CD4-positive, alpha-beta T cell treated with Interleukin-10 for 1 hour (primary cell): ENCODE measurements at regions not wholly inside any gene's neighbourhood (a gene's known extent, or its start where the extent isn't known, plus 50 kb on each side); places are given as distances from the start of the nearest gene placed in this dataset.

Experiments used
- DNase-seq: peaks from one replicate; pipeline ENCODE4 v3.0.0-alpha.2; 2020

DNA sequence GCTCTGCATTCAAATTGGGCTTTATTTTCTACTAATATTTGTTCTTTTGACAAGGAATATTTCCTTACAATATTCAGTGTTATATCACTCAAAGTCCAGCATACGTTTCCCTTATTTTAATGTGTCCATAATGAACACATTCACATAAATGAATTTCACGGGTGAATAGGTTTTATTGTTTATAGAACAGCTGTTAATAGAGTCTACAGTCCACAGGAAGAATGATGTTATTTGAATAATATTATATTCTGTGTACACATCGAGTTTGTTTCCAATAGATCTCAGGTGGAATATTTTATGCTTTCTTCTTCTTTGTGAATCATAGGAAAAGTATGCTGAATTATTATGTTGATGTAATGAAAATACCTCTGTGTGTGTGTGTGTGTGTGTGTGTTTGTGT, 582.4 kb downstream of the CDH26 start:
- DNase-seq: no peak

DNA sequence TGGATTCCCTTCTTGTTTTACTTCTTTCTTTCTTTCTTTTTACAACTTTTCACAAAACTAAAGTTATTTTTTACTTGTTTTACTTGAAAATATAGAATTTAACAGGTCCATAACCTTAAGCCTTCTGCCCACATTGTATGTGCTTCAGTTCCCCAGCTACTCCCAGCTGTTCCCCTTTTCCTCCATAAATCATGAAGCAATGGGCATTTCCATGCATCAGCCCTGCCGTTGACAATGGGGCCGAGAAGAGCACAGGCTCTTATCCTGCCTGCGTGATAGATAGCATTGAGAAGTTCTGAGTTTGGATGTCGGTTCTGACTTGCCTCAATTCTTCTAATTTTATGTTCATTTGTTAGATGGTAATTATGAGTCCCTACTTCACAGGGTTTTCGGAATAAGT, 583.8 kb downstream of the CDH26 start:
- no peak for DNase-seq

DNA sequence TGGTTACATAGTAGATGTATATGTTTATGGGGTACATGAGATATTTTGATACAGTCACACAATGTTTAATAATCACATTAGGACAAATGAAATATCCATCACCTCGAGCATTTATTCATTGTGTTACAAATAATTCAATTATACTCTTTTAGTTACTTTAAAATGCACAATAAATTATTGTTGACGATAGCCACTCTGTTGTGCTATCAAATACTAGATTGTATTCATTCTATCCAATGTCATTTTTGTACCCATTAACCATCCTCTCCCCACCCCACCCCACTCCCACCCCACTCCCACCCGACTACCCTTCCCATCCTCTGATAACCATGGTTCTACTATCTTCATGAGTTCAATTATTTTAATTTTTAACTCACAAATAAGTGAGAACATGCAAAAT, 585.4 kb downstream of the CDH26 start:
- no peak for DNase-seq

DNA sequence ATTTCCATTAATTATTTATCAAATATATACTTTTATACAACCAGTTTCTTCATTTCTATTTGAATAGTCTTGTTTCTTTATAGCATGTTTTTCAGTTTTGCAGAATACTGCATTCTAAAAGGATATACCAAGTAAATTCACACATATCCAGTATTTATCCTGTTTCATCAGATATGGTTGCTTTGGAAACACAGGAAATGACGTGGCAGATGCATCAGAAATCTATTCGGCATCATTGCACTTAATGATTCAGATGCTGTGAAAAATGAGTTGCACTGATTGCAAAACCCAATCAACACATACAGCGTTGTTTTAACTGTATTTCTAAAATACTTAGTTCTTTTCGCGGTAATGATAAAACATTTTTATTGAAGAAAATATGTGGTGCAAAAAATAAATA, 594.9 kb downstream of the CDH26 start:
- DNase-seq: no peak

DNA sequence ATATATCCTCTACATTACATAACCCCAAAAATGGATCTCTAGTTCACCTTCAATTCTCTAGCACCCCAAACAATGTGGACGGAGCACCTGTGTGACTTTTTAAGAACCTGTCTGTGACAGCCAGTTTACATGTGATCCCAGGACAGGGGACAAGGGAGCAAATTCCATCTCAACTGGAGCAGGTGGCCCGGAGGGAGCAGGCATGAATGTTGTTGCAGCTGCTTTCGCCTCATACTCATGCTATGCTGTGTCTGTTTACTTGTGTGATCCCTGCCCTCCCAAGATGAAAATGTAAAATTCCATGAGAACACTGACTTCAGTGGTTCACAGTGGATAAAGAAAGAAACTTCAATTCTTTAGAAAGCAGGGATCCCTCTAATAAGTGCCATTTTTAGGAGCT, 600.3 kb downstream of the CDH26 start:
- no peak for DNase-seq

DNA sequence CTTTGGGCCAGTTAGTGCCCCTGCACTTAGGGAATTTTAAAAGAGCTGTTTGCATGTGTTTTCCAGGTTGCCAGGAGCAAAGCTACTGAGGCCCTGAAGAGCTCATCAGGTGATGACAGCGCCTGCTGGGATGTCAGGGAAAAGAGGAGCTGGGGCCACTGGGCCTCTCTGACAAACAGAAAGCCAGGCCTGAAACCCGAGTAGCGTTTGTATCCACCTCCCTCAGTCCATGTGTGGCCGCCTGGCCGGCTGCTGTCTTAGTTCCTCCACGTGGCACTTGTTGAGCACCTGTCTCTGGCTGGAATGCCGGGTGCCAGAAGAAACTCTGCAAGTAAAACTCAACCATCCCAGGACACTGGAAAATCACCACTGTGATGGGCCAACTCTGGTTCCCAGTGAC, 601.2 kb downstream of the CDH26 start:
- DNase-seq: no peak

DNA sequence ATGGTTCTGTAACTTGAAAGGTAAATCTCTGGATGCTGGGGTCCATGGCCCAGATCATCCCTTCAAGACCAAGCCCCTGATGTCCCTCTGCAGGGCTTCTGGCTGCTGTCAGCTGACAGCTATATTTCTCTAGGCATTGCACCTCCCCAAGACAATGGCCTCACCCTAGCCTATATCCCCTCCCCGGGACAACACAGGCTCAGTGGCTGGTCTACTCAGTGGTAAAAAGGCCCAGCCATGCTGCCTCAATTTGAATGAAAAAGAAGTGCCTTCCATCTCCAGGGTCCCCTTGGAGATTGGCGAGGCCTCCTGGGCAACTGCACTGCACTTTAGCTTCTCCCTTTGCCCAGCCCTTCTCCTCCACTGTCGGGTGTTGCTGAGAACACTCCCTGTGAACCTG, 602.8 kb downstream of the CDH26 start:
- DNase-seq: no peak

DNA sequence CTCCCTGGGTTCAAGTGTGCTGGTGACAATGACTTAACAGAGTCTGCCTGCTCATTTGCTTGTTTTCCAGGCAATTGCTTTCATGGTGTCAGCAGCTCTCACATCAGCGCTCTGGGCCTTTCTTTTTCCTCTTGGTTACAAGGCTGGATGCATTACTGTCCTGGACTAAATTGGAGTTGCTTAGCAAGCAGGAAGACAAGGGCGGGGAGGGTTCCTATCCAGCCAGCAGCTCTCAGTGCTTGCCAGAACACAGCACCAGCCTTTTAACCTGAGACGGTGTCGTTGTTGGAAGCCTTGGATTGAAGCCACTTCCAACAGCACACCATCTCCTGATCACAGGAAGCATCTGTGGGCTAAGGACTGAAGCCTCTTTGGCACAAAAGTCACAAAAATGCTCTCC, 606.9 kb downstream of the CDH26 start:
- no peak for DNase-seq

DNA sequence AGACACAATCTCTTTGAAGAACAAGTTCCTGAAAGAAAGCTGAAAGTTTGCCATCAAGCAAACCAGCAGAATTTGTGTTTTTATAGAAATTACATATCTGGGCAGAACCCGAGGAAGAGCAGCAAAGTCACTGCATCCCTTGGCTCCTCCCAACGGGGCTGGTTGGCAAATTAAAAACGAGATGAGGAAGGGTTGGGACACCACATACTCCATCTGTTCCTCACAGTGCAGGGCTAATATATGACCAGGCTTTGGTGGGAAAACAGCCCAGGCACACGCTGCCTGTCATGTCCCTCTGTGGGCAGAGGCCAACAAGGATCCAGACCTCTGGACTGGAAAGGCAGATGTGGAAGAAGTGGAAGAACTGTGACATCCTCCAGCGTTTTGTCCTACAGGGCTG, 607.3 kb downstream of the CDH26 start:
- no peak for DNase-seq

DNA sequence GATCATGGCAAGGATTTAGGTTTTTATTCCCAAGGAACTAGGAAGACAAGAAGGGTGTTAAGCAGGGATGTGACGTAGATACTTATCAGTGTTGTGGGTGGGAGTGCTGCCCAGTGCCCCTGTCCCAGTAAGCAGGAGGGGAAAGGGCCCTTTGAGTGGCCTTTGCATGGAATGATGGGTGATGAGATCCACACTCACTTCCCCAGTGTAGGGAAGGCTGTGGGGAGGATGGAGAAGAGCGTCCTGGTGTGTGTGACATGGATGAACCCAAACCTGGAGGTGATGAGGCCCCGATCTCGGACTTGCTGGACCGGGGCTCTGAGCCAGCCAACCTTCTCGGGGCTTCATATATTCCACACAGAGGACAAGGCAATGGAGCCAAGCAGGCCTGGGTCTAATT, 610.9 kb downstream of the CDH26 start:
- no peak for DNase-seq

DNA sequence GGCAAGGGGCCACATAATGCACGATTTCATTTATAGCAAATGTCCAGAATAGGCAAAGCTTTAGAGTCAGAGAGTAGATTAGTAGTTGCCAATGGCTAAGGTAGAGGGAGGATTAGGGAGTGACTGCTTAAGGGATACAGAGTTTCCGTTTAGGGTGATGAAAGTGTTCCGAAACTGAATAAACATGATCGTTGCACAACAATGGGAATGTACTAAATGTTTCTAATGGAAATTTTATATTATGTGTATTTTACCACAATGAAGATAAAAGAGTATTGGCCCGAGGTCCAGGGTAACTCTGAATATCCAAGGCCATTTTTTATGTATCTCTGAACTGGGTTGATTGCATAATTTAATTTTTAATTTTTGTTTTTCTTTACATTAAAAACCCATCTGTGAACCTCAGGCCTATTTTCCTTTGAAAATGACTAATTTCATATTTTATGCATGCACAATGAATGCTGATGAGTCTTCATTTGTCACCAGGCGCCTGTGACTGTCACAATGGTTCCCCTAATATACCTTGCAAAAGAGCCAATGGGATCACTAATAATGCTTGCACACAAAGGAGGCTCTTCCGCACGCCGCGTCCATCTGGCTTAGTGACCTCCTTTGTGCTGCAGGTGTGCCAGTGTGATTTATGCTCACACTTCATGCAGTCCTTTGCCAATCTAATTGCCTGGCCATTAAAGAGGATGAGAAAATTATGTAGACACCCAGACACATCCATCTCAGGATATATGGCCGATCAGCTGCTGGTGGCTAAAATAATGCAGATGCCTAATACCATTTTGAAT, 612.5 kb downstream of the CDH26 start:
- DNase-seq: no peak

DNA sequence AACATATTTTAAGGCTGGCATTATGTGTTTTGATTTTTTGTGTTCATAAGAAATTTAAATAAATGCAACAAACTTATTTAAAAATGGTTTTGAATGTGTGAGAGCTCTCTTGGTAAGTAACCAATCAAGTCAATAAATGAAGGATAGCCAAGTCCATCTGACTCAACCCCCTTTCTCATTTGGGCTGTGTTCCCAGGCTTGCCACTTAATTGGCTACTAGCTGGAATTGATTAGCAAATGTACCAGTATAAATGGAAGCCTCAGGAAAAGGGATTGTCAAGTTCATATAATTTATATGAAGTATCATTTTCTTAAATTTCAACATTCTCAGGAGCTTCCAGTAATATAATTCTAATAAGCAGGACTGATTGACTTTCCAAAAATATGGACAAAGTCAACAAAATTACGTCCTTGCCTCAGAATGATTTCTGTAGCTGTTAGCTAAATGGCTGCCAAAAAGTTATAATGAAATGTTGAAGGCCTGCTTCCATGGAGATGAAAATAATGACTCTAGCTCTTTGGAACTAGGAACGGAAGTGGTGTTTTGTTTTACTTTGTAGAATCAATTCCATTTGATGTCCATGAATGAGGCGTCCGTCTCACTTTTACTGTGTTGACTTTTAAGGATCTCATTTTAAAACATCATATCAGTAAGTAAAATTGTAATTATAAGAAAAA, 614.9 kb downstream of the CDH26 start:
- DNase-seq: no peak

DNA sequence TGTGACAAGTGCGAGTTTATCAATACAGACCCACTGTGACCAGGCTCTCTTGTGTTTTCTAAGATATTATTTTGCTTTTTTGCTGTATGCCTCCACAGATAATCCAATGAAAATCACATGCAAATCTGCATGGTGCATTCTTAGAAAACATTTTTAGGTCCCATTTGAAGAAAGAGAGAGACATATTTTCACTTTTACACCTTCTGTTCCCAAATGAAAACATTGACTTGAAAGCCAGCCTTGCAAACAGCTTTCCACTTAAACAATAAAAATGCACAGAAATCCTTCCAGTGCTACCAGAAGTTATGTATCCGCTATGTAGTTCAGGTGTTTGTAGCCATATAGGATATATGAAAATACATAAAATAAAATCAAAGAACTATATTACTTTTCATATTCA, 618.0 kb downstream of the CDH26 start:
- DNase-seq: no peak

DNA sequence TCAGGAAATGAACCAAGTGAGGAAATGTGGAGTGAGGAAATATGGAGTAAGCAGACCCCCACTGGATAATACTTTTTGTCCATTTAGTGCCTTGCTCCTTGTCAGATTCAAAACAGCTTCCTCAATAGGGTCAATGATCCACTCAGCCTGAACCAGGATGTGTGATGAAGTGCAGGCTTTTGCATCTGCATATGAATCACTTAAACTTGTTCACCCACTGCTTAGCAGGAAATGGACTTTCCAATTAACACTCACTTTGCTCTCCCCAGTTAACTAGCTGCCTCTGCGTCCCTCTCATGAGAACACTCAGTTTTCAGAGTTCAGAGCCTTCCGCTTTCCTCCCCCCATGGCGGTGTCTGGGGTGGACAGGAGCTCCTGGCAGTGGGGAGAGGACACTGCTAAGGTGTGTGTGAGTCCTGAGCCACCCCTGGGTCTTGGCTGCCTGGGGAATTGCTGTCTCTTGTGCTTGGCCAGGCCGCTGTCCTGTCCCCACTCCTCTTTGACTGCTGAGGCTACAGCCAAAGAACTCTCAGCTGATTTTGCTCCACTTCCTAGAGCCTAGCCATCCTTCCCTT, 621.8 kb downstream of the CDH26 start:
- no peak for DNase-seq

DNA sequence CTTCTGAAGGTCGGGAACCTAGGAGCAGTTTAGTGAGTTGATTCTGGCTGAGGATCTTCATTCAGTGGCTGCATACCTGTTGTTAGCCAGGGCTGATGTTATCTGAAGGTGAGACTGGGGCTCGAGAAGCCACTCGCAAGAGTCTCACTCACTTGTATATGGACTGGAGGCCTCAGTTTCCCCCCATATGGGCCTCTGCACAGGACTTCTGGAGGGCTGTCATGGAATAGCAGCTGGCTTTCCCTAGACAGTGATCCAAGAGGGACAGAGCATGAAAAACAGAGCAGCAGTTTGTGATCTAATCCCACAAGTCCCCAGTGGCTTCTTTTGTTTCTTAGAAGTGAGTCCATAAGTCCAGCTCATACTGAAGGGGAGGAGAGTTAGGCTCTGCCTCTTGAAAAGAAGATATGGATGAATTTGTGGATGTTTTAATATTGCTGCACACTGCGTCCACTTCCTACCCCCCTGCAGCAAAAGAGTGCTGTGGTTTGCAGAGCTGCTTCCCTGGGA, 623.4 kb downstream of the CDH26 start:
- DNase-seq: no peak

DNA sequence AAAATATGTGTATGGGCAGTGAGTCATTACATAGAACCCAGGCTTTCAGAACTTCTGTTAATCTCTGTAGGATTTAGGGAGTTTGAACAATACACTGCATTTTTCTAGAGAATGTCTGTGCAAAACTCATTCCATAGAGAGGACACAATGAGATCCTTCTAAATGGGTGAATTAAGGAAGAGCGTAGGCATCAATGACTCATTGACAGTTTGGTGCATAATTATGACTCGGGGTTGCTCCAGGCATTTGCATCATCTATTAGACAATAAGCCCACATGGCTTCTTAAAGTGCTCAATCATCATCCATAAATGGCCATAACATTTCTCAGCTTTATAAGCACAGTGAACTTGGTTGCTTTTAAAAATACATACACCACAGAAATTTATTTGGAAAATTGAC, 625.5 kb downstream of the CDH26 start:
- DNase-seq: no peak

DNA sequence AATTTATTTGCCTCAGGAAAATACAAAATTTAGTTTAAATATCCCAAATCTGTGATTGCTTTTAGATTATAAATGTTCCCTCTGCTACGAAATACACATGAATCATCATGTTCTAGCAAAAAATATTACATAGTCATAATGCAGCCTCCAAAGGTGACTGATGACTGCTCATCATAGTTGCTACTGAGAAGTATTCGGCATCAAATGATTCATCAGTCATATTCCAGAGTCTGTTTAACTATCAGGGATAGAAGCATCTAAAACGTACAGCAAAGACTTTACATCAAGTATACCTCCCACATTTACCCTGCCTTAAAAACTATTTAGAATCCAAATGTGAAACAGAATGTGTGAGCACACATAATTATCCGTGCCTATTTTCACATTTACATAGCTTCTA, 626.0 kb downstream of the CDH26 start:
- no peak for DNase-seq

DNA sequence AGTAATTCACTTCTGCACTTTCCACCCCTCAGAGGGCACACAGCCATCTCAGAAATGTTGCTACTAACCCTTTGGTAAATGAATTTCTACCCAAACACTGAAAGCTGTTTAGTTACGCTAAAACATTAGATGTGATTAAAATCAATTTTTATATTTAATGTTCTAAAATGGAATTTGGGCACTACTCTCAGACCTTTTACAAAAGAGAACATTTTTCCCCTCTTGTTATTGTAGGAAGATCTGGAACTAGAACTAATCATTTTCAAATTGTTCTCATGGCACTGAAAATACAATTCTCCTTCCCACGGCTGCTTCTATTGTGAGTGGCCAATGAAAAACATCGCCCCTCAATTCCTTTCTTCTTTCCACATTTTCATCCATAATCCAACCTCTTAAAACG, 627.4 kb downstream of the CDH26 start:
- DNase-seq: no peak

DNA sequence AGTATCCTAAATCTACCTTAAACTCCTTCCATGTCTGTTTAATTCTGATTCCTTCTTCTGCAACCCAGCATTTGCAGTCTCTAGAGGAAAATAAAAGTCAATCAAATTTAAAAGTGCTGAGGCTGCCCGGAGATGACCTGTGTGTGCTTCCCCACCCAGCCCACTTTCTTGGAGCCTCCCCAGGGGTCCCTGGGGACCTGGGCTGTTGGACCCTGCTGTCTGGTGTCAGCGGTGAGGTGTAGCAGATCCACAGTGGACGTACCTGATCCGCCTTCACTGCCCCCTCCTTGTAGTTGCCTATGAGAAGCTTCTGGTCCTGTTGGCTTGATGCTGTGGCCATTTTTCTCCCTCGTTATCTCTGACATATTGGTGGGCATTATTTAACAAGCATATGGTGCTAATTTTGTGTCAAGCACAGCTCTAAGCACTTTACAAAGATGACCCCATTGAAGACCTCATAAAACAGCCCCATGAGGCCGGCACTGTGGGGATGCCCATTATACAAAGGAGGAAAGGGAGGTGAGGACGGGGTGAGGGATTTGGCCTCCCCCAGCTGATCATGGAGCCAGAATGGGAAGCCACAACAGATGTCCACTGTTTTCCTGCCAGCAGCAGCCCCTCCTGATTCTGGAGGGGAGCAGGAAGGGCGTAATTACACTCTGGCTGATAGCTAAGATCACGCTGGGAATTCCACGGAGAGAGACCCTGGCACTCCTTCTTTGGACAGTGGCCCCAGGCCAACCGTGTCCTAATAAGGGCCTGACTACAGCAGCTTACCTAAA, 628.2 kb downstream of the CDH26 start:
- no peak for DNase-seq

DNA sequence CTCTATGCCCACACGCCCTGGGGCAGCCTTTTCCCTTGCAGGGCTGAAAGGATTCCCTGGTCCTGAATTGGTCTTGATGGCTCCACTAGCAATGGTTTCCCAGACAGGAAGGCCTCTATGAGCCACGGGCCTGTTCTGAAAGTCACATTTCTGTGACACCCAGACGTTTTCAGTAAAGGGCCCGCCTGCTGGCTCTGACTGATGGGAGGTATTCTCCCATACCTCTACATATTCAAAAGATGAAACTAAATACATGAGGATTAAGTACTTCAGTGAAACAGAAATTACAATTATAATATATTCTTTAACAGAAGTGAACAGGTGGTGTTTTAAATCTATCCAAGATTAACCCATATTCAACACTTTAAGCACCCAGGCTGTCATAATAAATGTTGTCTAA, 629.8 kb downstream of the CDH26 start:
- no peak for DNase-seq

DNA sequence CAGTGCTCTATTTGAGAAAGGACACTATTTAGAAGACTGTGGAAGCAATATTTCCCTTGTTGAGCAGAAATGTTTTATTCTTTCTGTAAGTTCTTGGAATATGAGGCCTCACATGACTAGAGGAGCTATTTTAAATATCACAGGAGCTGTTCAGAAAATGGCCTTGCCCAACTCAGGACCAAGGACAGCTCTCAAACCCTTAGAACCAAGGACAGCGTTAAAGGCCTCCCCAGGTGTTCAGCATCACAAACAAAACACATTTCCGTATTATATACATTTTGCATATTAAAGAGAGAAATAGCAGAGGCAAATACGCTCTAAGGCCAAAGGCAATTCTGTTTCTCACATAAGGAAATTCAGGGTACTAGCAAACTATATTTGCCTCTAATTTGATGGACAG, 631.4 kb downstream of the CDH26 start:
- no peak for DNase-seq

DNA sequence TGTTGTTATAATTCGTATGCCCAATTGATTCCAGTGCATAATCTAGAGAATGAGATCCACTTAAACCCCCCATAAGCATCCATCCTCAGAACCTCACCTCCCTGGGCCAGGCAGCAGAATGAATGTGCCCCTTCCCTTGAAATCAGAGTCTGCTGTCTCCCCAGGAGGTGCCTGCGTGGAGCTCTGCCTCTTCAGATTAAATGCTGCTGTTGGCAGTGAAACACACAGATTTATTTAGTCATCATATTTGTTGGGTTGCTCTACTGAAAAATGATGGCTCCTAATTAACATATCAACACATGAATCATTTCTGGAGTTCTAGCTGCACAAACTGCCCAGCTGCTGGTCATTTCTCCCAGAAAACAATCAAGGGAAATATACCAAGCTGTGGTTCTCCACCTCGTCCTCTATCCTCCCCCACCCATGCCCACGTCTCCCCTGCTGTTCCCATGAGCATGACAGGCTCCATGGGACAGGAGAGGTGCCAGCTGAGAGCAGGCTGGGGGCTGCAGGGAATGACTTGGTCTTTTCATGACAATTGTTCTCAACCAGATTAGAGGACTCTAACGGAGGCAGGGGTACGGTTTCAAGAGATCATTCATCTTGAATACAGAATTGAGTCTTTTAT, 633.1 kb downstream of the CDH26 start:
- DNase-seq: no peak

DNA sequence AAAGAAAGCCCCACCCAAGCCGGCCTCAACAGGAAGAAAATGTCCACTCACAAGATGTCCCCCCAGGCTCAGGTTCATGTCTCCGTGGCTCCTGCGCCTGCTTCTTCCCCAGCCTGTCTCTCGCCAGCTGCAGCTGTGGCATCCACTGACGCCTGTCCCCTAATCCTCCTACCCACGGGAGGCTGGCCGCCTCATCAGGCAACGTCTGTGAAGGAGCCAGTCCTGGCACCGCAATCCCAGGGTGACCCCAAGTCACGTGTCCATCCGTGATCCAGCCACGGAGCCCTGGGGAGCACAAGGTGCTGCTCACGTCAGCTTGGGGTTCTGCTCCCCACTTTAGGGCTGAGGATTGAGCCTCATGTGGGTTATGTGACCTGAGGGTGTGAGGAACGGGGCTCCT, 640.3 kb downstream of the CDH26 start:
- no peak for DNase-seq
